Tibial nerve (tissue), 3 donors: ENCODE measurements at regions not wholly inside any gene's neighbourhood (a gene's known extent, or its start where the extent isn't known, plus 50 kb on each side); places are given as distances from the start of the nearest gene placed in this dataset.
"Not testable (repeated sequence)": the region's sequence is repeated elsewhere in the genome, so short reads cannot be mapped to it uniquely, and the experiment has no call there.

Experiments used
- POLR2A ChIP-seq, 2 donors: fragments of 450-650 bp; IDR thresholded peaks; one replicate each; pipeline ENCODE4 v1.6.1; 2017; ENCODE audit warnings: antibody characterized with exemption in 2 of 2, mild to moderate bottlenecking in 2 of 2, moderate library complexity in 2 of 2
- TF ChIP-seq, protein P1 (sequence below), 5 experiments: fragments of 200-600 bp in 3 of 5; fragments of 450-650 bp in 2 of 5; sonication (generic) in 3 of 5; IDR thresholded peaks; one replicate each; pipeline ENCODE4 v1.5.1; 2016 to 2019; ENCODE audit warnings: antibody characterized with exemption in 5 of 5, mild to moderate bottlenecking in 3 of 5, moderate library complexity in 2 of 5

DNA sequence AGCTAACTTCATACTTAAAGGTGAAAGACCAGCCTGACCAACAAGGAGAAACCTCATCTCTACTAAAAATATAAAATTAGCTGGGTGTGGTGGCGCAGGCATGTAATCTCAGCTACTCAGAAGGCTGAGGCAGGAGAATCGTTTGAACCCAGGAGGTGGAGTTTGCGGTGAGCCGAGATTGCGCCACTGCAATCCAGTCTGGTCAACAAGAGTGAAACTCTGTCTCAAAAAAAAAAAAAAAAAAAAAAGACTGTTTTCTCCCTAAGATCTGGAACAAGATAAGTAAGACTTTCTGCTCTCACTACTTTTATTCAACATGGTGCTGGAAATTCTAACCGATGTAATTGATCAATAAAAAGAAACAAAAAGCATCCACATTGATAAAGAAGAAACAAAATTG, 131.9 kb upstream of the GALNT2 start:
- TF ChIP-seq, protein P1, sequence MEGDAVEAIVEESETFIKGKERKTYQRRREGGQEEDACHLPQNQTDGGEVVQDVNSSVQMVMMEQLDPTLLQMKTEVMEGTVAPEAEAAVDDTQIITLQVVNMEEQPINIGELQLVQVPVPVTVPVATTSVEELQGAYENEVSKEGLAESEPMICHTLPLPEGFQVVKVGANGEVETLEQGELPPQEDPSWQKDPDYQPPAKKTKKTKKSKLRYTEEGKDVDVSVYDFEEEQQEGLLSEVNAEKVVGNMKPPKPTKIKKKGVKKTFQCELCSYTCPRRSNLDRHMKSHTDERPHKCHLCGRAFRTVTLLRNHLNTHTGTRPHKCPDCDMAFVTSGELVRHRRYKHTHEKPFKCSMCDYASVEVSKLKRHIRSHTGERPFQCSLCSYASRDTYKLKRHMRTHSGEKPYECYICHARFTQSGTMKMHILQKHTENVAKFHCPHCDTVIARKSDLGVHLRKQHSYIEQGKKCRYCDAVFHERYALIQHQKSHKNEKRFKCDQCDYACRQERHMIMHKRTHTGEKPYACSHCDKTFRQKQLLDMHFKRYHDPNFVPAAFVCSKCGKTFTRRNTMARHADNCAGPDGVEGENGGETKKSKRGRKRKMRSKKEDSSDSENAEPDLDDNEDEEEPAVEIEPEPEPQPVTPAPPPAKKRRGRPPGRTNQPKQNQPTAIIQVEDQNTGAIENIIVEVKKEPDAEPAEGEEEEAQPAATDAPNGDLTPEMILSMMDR (IDR thresholded peaks at IDR 0.05) = not testable (repeated sequence)
- not testable (repeated sequence) for TF ChIP-seq POLR2A (IDR thresholded peaks at IDR 0.05)
